ENCODE measurements at regions not wholly inside any gene's neighbourhood (a gene's known extent, or its start where the extent isn't known, plus 50 kb on each side); places are given as distances from the start of the nearest gene placed in this dataset.

- TF ChIP-seq ZNF701 (tag by site-specific recombination; IDR thresholded peaks at IDR 0.05) (no peak), ZBTB7A (tag by site-specific recombination; IDR thresholded peaks at IDR 0.05; ENCODE audit: low read depth) (no peak), ZNF521 (tag by site-specific recombination; IDR thresholded peaks at IDR 0.05) (no peak)
- TF ChIP-seq, protein P1, sequence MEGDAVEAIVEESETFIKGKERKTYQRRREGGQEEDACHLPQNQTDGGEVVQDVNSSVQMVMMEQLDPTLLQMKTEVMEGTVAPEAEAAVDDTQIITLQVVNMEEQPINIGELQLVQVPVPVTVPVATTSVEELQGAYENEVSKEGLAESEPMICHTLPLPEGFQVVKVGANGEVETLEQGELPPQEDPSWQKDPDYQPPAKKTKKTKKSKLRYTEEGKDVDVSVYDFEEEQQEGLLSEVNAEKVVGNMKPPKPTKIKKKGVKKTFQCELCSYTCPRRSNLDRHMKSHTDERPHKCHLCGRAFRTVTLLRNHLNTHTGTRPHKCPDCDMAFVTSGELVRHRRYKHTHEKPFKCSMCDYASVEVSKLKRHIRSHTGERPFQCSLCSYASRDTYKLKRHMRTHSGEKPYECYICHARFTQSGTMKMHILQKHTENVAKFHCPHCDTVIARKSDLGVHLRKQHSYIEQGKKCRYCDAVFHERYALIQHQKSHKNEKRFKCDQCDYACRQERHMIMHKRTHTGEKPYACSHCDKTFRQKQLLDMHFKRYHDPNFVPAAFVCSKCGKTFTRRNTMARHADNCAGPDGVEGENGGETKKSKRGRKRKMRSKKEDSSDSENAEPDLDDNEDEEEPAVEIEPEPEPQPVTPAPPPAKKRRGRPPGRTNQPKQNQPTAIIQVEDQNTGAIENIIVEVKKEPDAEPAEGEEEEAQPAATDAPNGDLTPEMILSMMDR (tag by site-specific recombination; IDR thresholded peaks at IDR 0.05) = no peak
Observed at GRCh38 chr17:37825851-37826250, 81.0 kb upstream of the HNF1B start.
